H9 (cell line): ENCODE measurements at regions not wholly inside any gene's neighbourhood (a gene's known extent, or its start where the extent isn't known, plus 50 kb on each side); places are given as distances from the start of the nearest gene placed in this dataset.

Source experiments
- DNase-seq: peaks from one replicate; pipeline ENCODE4 v3.0.0-alpha.2; 2017
- H2AFZ ChIP-seq: one replicate; pipeline ENCODE4 v1.6.1; 2013; ENCODE audit warnings: mild to moderate bottlenecking, low read length, control low read depth, moderate library complexity
- H2AK5ac ChIP-seq: 2 replicates; pipeline ENCODE4 v1.6.1; 2013; ENCODE audit warnings: low read length, control low read depth, mixed read lengths; ENCODE audit not compliant: insufficient read length
- H2BK120ac ChIP-seq: one replicate; pipeline ENCODE4 v1.6.1; 2013; ENCODE audit warnings: low read depth, mild to moderate bottlenecking, low read length, control low read depth, inconsistent platforms; ENCODE audit not compliant: poor library complexity, severe bottlenecking
- H2BK12ac ChIP-seq: 2 replicates; pipeline ENCODE4 v1.6.1; 2013; ENCODE audit warnings: low read length, control low read depth, mixed read lengths, low read depth; ENCODE audit not compliant: insufficient read length
- H2BK15ac ChIP-seq: 2 replicates; pipeline ENCODE4 v1.6.1; 2013; ENCODE audit warnings: low read depth, low read length, control low read depth
- H2BK20ac ChIP-seq: one replicate; pipeline ENCODE4 v1.6.1; 2013; ENCODE audit warnings: low read depth, mild to moderate bottlenecking, low read length, control low read depth, inconsistent platforms; ENCODE audit not compliant: poor library complexity, severe bottlenecking
- H2BK5ac ChIP-seq: 2 replicates; pipeline ENCODE4 v1.6.1; 2013; ENCODE audit warnings: low read length, control low read depth, mixed read lengths; ENCODE audit not compliant: insufficient read length
- H3K14ac ChIP-seq: 2 replicates; pipeline ENCODE4 v1.6.1; 2013; ENCODE audit warnings: low read length, control low read depth; ENCODE audit not compliant: insufficient read depth
- H3K18ac ChIP-seq: 2 replicates; pipeline ENCODE4 v1.6.1; 2013; ENCODE audit warnings: low read depth, mild to moderate bottlenecking, mixed read lengths, low read length, control low read depth; ENCODE audit not compliant: insufficient read length
- H3K23ac ChIP-seq: 2 replicates; pipeline ENCODE4 v1.6.1; 2013; ENCODE audit warnings: low read length, control low read depth, mixed read lengths, low read depth; ENCODE audit not compliant: insufficient read length
- H3K23me2 ChIP-seq: 2 replicates; pipeline ENCODE4 v1.6.1; 2013; ENCODE audit warnings: low read depth, mild to moderate bottlenecking, mixed read lengths, low read length, control low read depth; ENCODE audit not compliant: insufficient read length, poor library complexity, severe bottlenecking
- H3K27ac ChIP-seq: 2 replicates; pipeline ENCODE4 v1.5.1; 2013; ENCODE audit warnings: low read length, control low read depth, mixed read lengths, low read depth; ENCODE audit not compliant: insufficient read length
- H3K27me3 ChIP-seq: 2 replicates; pipeline ENCODE4 v1.6.1; 2013; ENCODE audit warnings: low read length, control low read depth, inconsistent platforms; ENCODE audit not compliant: insufficient read depth
- H3K4ac ChIP-seq: 2 replicates; pipeline ENCODE4 v1.6.1; 2013; ENCODE audit warnings: low read depth, mild to moderate bottlenecking, control low read depth, inconsistent platforms, low read length, moderate library complexity
- H3K4me1 ChIP-seq: 2 replicates; pipeline ENCODE4 v1.6.1; 2013; ENCODE audit warnings: low read length, control low read depth, inconsistent platforms; ENCODE audit not compliant: insufficient read depth
- H3K4me2 ChIP-seq: 2 replicates; pipeline ENCODE4 v1.6.1; 2013; ENCODE audit warnings: low read length, control low read depth, mixed read lengths; ENCODE audit not compliant: insufficient read length, insufficient read depth
- H3K56ac ChIP-seq: 2 replicates; pipeline ENCODE4 v1.6.1; 2013; ENCODE audit warnings: low read depth, mild to moderate bottlenecking, mixed read lengths, low read length, control low read depth; ENCODE audit not compliant: insufficient read length
- H3K79me1 ChIP-seq: 2 replicates; pipeline ENCODE4 v1.6.1; 2013; ENCODE audit warnings: low read depth, mild to moderate bottlenecking, moderate library complexity, low read length, control low read depth, inconsistent platforms; ENCODE audit not compliant: insufficient read depth, poor library complexity, severe bottlenecking
- H3K79me2 ChIP-seq: 2 replicates; pipeline ENCODE4 v1.6.1; 2013; ENCODE audit warnings: low read length, control low read depth, inconsistent platforms; ENCODE audit not compliant: insufficient read depth
- H3K9ac ChIP-seq: 2 replicates; pipeline ENCODE4 v1.6.1; 2013; ENCODE audit warnings: low read length, control low read depth, mixed read lengths; ENCODE audit not compliant: insufficient read length; ENCODE audit errors: extremely low read depth
- H3K9me3 ChIP-seq: one replicate; pipeline ENCODE4 v1.6.1; 2013; ENCODE audit warnings: low read depth, low read length, inconsistent platforms; ENCODE audit not compliant: control insufficient read depth
- H3T11ph ChIP-seq: one replicate; pipeline ENCODE4 v1.6.1; 2013; ENCODE audit warnings: mild to moderate bottlenecking, low read length, control low read depth, inconsistent platforms
- H4K20me1 ChIP-seq: one replicate; pipeline ENCODE4 v1.6.1; 2013; ENCODE audit not compliant: control insufficient read depth, insufficient read length, insufficient read depth
- H4K5ac ChIP-seq: 2 replicates; pipeline ENCODE4 v1.6.1; 2013; ENCODE audit warnings: low read depth, mild to moderate bottlenecking, mixed read lengths, low read length, control low read depth; ENCODE audit not compliant: insufficient read length
- H4K8ac ChIP-seq: replicated peaks from 2 replicates; pipeline ENCODE4 v1.6.1; 2013; ENCODE audit warnings: low read length, control low read depth, mixed read lengths, low read depth; ENCODE audit not compliant: insufficient read length
- H4K91ac ChIP-seq: 2 replicates; pipeline ENCODE4 v1.6.1; 2013; ENCODE audit warnings: low read depth, mild to moderate bottlenecking, moderate library complexity, mixed read lengths, low read length, control low read depth; ENCODE audit not compliant: insufficient read length
- H3K27ac Mint-ChIP-seq, 3 experiments: 2 replicates in 2 of 3; 3 replicates in 1 of 3; pipeline ENCODE4 v1.8.0; 2020 to 2021; ENCODE audit warnings: mixed read lengths in 3 of 3, mild to moderate bottlenecking in 1 of 3, moderate library complexity in 1 of 3
- H3K27me3 Mint-ChIP-seq: 2 replicates; pipeline ENCODE4 v1.8.0; 2021; ENCODE audit warnings: low read depth, mild to moderate bottlenecking, moderate library complexity, mixed read lengths
- H3K36me3 Mint-ChIP-seq, 3 experiments: 2 replicates in 2 of 3; 3 replicates in 1 of 3; pipeline ENCODE4 v1.8.0; 2020 to 2021; ENCODE audit warnings: low read depth in 3 of 3, mixed read lengths in 3 of 3; ENCODE audit not compliant: insufficient read depth in 1 of 3
- H3K4me1 Mint-ChIP-seq, 2 experiments: 2 replicates each; pipeline ENCODE4 v1.8.0; 2020; ENCODE audit warnings: mixed read lengths in 2 of 2
- H3K4me3 Mint-ChIP-seq, 2 experiments: 2 replicates in 1 of 2; 3 replicates in 1 of 2; pipeline ENCODE4 v1.8.0; 2020 to 2021; ENCODE audit warnings: mild to moderate bottlenecking in 2 of 2, mixed read lengths in 2 of 2, moderate library complexity in 1 of 2
- H3K9me3 Mint-ChIP-seq, 2 experiments: 2 replicates in 1 of 2; 3 replicates in 1 of 2; pipeline ENCODE4 v1.8.0; 2020; ENCODE audit warnings: mild to moderate bottlenecking in 2 of 2, mixed read lengths in 2 of 2, moderate library complexity in 1 of 2
- WGBS: extraction: QIAGEN DNeasy Blood & Tissue Kit; methylation state at CpG from one replicate; pipeline ENCODE4 v1.1.7; 2013; ENCODE audit warnings: missing lambda C conversion rate, low lambda C conversion rate, mixed read lengths; ENCODE audit not compliant: insufficient read length; ENCODE audit errors: extremely low coverage; 5-methylcytosine and 5-hydroxymethylcytosine counted together
- TF ChIP-seq, protein P1 (sequence below): fragments of 200-600 bp; sonication (generic); conservative IDR thresholded peaks from 3 replicates; pipeline ENCODE4 v1.8.0; 2021; ENCODE audit warnings: antibody characterized with exemption, mild to moderate bottlenecking

- Histone ChIP-seq H3K27ac (no peak overlapping the region), H4K8ac (no peak overlapping the region), H3K9me3 (no peaks in the 10 kb centered on the region), H4K5ac (no peak overlapping the region), H4K91ac (no peak overlapping the region), H2BK20ac (no peak overlapping the region), H3K14ac (no peak overlapping the region), H3K4me2 (no peak overlapping the region), H3K4ac (no peak overlapping the region), H3K56ac (no peak overlapping the region), H3K23ac (no peak overlapping the region), H2BK15ac (no peak overlapping the region), H3K18ac (no peak overlapping the region), H2BK5ac (no peak overlapping the region), H3T11ph (no peak overlapping the region), H3K79me1 (no peaks in the 10 kb centered on the region), H2BK12ac (no peak overlapping the region), H3K79me2 (no peaks in the 10 kb centered on the region), H3K23me2 (no peaks in the 10 kb centered on the region), H3K4me1 (no peaks in the 10 kb centered on the region), H4K20me1 (no peaks in the 10 kb centered on the region), H2AFZ (no peak overlapping the region), H3K9ac (no peak overlapping the region), H3K27me3 (no peaks in the 10 kb centered on the region), H2BK120ac (no peak overlapping the region), H2AK5ac (no peak overlapping the region)
- no peak for DNase-seq
- peaks cover 6% of the 10 kb centered on the region for H3K27me3 Mint-ChIP-seq
- WGBS = no CpG with 5 or more reads among the region's 2 CpGs
- peaks cover 13 to 22% of the 10 kb centered on the region in 2 experiments for H3K9me3 Mint-ChIP-seq
- no peaks in the 10 kb centered on the region for H3K4me1 Mint-ChIP-seq
- no peak overlapping the region for H3K27ac Mint-ChIP-seq
- TF ChIP-seq, protein P1, sequence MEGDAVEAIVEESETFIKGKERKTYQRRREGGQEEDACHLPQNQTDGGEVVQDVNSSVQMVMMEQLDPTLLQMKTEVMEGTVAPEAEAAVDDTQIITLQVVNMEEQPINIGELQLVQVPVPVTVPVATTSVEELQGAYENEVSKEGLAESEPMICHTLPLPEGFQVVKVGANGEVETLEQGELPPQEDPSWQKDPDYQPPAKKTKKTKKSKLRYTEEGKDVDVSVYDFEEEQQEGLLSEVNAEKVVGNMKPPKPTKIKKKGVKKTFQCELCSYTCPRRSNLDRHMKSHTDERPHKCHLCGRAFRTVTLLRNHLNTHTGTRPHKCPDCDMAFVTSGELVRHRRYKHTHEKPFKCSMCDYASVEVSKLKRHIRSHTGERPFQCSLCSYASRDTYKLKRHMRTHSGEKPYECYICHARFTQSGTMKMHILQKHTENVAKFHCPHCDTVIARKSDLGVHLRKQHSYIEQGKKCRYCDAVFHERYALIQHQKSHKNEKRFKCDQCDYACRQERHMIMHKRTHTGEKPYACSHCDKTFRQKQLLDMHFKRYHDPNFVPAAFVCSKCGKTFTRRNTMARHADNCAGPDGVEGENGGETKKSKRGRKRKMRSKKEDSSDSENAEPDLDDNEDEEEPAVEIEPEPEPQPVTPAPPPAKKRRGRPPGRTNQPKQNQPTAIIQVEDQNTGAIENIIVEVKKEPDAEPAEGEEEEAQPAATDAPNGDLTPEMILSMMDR = no peak
- no peaks in the 10 kb centered on the region; a peak in 2 of 7 replicates for H3K36me3 Mint-ChIP-seq
- H3K4me3 Mint-ChIP-seq = no peak overlapping the region
Observed at GRCh38 chr19:13705201-13705600, 59.1 kb upstream of the MRI1 start.
